Glomerular visceral epithelial cell (primary cell): ENCODE measurements at regions not wholly inside any gene's neighbourhood (a gene's known extent, or its start where the extent isn't known, plus 50 kb on each side); places are given as distances from the start of the nearest gene placed in this dataset.

Experiments used
- DNase-seq: peaks from one replicate; pipeline ENCODE4 v3.0.0-alpha.2; 2016; ENCODE audit errors: extremely low spot score

DNA sequence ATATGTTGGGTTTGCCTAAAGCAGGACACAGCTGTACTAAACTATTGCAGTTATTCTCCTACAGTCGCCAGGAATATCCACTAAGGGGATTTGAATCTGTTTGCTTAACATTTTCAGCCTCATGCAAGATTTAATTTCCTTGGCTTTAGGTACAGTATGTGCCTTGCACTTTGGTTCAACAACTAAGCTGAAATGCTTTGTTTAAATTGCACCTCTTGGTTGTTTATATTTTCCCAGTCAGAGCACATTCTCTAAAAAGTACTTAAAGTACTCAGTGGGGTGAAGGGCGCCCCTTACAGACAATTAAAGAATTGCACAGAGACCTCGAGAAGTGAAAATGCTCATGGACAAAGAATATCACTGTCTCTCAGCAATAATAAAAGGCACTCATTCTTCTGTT is 107.8 kb upstream of the MTNR1B start:
- DNase-seq: no peak

DNA sequence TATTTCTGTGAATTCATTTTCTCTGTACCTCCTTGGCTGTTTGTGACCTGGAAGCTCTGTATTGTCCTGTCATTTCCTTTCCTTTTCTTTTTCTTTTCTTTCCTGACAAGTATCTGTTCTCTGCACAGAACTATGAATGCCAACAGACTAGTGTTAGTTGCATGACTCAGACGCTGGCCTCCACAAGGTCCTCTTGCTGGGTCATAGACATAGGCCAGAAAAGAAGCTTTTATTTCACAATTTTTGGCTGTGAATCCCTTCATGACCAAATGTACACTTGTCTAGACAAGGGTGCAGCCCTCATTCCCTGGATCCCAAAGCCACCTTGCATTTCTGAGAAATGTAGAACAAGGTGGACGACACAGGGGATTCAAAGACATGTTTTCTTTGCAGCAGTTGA is 104.1 kb upstream of the MTNR1B start:
- DNase-seq: no peak

DNA sequence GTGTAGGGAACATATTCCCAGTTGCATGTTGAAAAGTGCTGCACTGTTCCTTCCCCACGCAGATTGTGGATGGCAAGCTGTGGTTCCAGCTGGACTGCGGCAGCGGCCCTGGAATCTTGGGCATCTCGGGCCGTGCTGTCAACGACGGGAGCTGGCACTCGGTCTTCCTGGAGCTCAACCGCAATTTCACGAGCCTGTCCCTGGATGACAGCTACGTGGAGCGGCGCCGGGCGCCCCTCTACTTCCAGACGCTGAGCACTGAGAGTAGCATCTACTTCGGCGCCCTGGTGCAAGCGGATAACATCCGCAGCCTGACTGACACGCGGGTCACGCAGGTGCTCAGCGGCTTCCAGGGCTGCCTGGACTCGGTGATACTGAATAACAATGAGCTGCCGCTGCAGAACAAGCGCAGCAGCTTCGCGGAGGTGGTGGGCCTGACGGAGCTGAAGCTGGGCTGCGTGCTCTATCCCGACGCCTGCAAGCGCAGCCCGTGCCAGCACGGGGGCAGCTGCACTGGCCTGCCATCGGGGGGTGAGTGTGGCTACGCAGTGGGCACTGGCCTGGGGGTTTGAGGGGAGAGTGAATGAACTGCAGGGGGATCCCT is 102.7 kb upstream of the MTNR1B start:
- no peak for DNase-seq

DNA sequence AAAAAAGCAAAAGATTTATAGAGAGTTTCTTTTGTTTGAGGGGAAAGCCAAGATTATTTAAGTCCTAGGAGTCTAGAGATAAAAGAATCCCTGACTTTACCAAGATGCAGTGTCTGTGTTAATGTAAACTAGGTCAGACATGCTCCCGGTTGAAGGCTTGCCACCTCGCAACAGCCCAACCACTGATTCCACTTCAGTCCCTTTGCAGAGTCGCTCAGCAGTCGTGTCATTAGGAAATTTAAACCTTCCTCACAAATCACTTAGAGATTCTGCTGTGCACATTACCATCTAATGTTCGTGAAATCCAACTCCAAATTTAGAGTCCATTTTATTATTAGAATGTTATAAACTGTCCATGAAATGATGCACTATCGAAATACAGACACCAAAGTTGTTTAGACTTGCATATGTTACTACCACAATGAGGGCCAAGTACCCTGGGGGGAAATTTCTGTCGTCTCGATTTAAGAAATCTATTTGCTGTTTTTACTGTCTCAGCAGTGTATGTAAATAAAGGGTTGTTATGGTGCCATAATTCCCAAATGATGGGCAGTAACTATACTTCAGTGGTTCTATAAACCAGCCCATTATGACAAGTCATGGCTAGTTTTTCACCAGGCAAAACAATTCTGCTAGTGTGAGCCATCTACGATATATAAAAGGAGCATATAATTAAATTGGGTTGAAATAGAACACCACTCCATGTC is 101.4 kb upstream of the MTNR1B start:
- no peak for DNase-seq

DNA sequence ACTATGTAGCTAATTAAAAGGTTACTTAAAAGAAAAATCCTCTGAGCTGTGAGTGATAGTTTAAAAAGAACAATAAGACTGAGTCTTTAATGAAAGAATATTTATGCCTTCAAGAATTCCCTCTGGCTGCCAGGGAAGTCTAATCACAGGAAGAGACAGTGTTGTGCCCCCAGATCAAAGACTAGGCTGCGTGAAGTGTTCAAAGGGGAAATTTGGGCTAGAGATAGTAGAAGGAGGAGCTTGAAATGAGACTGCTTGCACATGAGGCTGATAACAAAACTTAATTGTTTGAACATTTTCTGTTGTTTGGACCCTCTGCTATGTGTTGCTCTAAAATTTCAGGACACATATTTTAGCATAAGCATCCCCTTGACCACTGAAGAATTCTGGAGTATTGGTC is 99.7 kb upstream of the MTNR1B start:
- DNase-seq: no peak

DNA sequence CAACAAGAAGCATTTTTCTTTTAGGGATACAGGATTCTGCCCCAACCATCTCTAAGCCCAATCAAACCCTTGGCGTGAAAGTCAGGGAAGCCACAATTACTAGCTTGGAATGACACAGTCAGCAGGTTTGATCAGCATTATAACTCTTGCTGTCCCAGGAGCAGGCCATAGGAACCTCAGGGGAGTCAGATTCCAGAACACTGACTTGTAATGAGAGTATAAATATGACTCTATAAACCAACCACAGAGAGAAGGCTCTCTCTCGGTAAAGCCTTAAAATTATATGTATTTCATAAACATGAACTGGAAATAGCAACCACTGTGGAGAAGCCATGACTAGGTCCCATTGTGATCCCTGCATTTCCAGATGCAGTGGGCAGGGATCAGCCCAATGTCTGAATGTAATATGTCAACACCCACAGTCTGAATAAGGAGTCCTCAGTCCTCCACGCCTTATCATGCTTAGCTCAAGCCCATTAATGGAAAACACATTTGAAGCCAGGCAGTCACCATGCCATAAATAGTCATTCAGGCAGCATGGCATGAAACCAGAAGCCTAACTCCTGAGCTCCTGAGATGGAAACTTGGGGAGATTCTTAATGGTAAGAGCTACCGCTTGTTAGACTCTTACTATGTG is 99.1 kb upstream of the MTNR1B start:
- DNase-seq: no peak

DNA sequence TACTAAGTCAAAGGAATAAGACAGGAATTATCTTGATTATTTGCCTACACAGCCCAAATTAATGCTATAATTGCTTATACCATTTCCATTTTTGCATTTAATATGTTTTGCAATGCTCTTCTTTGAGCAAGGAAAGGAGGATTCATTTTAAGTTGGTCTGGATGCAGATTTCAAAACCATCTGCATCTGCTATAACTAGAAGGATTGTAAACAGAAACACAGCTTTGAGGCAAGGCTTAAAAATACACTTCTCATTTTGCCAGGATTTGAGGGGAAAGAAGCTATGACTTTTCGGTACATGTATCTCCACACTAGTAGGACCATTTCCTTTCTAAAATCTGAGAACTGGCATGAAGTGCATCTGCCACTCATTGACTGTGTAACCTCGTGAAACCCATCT is 95.9 kb upstream of the MTNR1B start:
- DNase-seq: no peak

DNA sequence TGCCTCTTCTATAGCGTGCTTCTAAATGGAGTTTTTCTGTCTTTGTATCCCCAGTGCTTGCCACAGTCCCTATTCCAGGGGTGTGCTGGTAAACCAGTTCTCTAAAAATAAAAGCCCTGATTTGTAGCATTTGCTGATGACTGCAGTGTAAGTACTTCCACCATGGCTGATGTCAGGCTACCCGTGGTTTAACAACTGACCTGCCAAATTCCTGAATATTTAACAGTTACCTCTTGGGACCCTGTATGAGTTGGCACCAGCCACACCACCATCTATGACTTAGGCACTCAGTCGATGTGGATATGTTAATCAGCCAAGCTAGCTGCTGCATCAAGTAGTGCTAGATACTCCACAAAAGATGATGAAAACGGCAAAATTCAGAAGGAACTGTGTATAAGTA is 94.0 kb upstream of the MTNR1B start:
- peak; percentile 13 for DNase-seq

DNA sequence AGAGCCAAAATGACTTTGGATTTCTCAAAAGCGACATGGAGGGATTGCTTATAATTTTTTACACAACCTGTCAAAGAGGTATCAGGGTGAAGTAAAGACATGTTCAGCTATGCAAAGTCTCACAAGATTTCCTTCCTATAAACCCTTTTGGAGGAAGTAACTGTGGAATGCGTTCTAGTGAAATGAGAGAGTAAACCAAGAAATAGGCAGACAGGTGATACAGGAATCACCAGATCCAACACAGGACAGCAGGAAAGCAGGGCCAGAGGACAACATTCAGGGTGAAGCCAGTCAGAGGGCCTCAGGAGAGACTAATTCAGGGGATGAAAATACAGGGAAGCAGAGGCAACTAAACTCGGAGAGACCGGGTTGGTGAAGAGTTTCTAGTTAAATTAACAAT is 90.4 kb upstream of the MTNR1B start:
- no peak for DNase-seq

DNA sequence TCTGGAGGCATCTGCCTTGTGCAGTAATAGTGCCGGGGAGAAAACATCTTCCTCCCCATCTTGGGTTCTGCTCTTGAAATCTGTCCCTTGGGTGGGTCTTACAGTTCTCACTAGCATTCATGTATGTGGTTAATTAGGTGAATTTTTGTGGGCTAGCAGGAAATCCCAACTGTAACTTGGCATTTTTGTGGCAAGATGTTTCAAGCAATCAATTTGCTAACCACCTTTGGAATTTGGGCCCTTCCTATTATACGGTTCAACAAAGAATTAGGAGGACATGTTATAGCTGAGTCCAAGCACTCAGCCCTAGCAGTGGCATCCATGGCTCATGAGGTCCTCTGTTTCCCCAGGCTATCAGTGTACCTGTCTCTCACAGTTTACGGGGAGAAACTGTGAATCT is 89.1 kb upstream of the MTNR1B start:
- peak; percentile 78 for DNase-seq

DNA sequence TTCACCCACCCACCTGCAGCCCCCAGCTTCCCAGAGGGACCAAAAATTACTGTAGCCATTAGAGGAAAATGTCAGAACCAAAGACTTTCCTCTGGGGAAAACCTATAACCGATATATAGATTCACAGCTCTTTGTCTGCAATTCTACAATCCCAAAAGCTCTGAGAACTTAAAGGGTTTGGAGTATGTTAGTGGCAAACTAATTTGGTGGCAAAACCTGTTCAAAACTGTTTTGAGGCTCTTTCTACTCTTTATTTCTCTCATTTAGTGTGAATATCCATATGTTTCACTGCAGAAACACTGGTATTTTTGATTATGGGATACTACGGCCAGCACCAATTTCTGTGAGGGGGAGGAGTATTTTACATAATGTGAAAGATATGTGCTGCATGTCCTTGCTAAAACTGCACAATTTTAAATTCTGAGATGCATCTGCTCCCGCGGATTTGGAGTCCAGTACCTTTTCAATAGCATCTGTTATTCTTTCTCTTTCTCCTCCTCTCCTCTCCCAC is 87.5 kb upstream of the MTNR1B start:
- DNase-seq: no peak

DNA sequence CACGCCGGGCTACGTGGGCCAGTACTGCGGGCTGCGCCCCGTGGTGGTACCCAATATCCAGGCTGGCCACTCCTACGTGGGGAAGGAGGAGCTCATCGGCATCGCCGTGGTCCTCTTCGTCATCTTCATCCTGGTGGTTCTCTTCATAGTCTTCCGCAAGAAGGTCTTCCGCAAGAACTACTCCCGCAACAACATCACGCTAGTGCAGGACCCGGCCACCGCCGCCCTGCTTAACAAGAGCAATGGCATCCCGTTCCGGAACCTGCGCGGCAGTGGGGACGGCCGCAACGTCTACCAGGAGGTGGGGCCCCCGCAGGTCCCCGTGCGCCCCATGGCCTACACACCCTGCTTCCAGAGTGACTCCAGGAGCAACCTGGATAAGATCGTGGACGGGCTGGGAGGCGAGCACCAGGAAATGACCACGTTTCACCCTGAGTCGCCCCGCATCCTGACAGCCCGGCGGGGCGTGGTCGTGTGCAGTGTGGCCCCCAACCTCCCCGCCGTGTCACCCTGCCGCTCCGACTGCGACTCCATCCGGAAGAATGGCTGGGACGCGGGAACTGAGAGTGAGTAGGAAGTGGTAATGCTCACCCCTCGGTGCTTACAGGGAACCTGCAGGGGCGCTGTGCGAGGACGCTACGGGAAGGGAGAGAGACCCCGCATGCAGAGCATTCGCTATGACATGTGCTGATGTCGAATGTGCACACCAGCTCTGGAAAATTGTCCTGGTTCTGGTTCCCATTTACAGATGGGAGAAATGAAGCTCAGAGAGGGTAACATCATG is 86.4 kb upstream of the MTNR1B start:
- no peak for DNase-seq

DNA sequence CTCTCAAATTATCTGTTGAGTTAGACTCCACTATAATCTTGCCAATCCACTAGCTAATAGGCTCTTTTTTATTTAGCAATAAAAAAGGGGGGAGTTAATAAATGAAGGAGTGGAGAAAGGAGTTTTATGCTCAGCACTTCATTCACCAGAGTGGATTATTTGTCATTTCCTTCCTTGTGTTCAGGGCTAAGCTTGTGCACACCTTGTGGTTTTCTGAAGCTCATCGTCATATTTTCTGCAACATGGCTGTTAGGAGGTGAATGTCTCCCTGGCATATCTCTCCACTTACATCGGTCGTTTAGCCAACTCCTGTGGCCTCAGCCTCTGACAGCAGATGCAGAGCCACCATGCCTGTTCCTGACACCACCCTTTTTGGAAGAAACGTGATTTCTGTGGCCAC is 83.9 kb upstream of the MTNR1B start:
- no peak for DNase-seq

DNA sequence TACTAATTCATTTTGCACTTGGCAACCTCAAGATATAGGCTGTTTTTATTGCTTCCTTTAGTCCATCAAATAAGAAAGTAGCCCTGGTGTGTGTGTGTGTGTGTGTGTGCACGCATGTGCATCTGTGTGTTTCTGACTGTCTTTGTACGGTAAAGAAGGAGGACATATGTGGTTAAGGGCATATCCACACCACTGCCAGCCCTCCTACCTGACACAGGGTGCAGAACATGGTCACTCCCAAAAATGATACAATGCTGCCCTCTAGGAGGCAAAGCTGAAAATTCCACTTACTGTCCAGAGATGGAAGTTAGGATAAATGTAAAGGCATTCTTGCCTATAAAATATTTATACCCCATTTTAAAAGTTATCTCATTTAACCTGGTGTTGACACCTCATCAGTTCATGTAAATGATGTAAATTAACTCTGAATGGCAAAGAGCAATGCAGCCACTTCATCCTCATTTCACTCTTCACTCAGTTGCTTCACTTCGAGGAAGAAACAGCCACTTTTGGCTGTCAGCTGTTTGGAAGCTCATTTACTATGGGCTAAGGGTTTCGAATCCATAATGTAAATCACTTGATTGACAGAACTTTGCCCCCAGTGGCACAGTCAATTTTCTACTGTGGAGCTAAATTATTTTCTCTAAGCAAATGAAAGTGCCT is 83.1 kb upstream of the MTNR1B start:
- DNase-seq: peak; percentile 68

DNA sequence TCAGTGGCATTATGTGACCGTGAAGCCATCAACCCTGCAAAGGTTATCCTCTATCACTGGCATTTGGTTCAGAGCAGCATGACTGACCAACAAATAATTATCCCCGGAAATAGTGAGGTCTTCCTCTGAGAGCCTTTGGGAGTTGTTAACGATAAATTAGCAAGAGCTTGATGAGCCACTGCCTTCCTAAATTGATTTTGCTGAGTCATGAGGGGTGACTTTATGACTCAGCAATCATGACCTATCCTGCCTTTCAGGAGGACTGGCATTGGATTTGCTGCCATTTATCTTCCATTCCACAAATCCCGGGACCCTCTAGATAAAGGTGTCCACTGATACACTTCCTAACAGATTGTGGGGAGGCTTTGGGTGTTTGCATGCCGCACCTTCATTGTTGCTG is 80.8 kb upstream of the MTNR1B start:
- no peak for DNase-seq

DNA sequence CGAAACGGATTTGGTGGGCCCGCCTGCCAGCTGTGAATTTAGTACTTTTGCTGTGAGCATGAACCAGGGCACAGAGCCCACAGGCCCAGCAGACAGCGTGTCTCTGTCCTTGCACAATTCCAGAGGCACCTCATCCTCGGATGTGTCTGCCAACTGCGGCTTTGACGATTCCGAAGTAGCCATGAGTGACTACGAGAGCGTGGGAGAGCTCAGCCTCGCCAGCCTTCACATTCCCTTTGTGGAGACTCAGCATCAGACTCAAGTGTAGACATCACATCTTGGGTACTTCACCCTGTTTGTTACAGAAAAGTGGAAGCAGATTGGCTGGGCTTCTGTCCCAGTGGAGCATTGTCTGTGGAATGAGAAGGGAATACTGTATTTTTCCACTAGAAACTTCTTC is 78.6 kb upstream of the MTNR1B start:
- no peak for DNase-seq

DNA sequence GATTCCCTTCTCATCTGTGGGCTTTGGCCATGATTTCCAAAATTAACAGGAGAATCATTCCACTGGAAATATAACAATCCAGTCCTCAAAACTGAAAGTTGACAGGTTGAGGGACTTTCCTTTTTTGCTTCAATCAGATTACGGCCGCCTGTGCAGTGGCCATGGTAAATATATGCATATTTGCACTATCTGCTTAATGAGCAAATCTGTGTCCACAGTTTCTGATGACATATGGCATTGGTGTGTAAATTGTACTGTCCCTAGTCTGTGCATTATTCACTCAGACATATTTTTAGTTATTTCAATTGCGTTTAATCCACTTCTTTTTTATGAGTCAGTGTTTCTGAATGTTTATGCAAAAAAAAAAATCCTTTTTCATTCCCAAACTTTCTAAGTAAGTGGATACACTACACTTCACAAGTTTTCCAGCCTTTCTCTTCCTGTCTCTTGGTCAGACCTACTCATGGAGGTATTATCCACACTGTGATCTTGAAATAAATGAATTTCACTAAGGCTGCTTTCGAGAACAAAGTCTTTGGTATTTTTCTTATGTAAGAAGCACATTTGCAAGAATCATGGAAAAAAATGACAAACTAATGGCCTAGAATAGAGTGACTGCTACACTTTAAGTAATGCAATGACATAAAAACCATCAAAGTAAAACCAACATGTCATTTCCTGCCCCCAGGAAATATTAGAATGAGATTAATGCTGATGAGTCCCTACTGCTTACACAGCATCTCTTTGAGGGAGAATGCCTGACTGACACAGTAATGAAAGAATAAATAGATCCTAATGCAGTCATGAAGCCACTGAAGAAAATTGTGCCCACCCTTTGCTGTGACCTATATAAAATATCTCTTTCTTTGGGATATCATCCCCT is 76.4 kb upstream of the MTNR1B start:
- DNase-seq: no peak

DNA sequence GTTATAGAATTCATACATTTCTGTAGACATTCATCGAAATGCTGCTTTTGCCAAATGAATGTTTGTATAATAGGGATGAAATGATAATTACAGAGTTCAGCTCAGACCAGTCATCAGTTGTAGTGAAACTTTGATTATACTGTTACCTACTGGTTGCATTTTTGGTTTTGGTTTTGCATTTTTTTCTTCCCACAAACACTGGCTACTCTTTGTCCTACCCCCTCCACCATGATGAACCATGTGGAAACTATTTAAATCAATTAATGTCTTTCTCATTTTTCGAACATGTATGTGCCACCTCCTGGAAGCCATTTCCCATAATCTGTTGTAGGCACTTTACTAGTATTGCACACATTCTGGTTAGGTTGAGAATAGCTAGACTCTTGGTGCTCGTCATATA is 75.3 kb upstream of the MTNR1B start:
- no peak for DNase-seq

DNA sequence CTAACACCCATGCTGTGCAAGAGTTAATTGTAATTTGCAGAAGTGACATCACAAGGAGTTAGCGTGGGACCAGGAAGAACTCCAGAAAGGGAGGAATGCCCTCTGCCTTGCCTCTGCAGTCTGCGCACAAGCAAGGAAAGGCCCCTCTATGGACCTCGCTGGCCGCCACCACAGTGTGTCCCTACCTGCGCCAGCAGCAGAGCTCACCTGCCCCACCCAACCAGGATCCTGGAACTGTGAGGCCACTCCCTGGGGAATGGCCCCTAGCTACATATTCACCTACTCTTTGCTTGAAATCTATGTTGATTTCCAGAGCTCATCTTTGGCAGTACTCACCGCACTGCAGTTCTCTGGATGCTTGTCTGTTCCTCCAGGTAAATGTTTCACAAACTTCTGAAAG is 72.0 kb upstream of the MTNR1B start:
- DNase-seq: no peak

DNA sequence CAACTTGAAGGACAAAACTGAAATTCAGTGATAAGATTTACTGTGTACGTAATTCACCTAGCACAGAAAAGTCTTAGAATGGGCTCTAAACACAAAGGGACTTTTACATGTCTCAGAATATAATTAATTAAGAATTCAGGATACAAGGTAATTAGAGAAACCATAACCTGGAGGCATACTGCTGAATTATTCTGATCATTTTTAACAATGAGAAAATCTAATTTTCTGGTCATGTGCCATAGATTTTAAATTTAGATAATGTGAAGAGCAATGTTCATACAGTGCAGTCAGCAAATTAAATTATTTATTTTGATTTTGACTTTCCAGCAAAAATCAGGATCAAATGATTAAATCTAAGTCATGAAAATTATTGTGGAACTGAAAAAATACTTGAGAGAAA is 67.0 kb upstream of the MTNR1B start:
- no peak for DNase-seq

DNA sequence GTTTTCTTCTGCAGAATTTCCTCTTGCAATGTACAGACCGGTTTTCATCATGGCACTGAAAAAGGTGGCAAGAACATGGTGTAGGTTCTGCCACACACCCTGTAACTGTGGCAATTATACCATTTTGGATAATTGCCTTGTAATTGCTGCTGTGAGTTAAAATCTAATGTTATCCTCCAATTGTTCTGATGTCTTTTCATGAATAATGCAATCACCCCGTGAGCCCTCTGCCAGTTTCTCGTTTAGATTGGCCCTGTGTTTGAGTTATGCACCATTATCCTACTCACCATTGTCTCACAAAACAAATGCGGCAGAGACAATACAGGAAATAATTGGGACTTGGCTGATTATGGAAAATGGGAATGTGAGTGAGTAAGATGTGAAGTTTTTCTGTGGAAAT is 61.8 kb upstream of the MTNR1B start:
- DNase-seq: no peak
